ENCODE measurements at regions not wholly inside any gene's neighbourhood (a gene's known extent, or its start where the extent isn't known, plus 50 kb on each side); places are given as distances from the start of the nearest gene placed in this dataset.

GRCh38 chr14:50045039-50045711, 71.2 kb downstream of the VCPKMT start:
- no peak for TF ChIP-seq CTCF (IDR thresholded peaks at IDR 0.05)
- TF ChIP-seq POLR2A (IDR thresholded peaks at IDR 0.05), result peak in 1 of 4 donors; percentile 36

All from esophagus squamous epithelium (tissue), 4 donors.